GM12875 (cell line): ENCODE measurements at regions not wholly inside any gene's neighbourhood (a gene's known extent, or its start where the extent isn't known, plus 50 kb on each side); places are given as distances from the start of the nearest gene placed in this dataset.
A peak's percentile ranks its signal among the peaks of the same experiment; 100 is the strongest.
"Not testable (repeated sequence)": the region's sequence is repeated elsewhere in the genome, so short reads cannot be mapped to it uniquely, and the experiment has no call there.

ENCODE experiments used
- H3K4me3 ChIP-seq: one replicate; pipeline ENCODE4 v1.5.1; 2011; ENCODE audit warnings: low read depth, low read length, control low read depth

- not testable (repeated sequence) for H3K4me3 ChIP-seq
These were observed 54.7 kb downstream of the PROP1 start for GRCh38 chr5:177941386-177941785.

- H3K4me3 ChIP-seq: not testable (repeated sequence)
These were observed 56.5 kb downstream of the PROP1 start for GRCh38 chr5:177939246-177940171.

- not testable (repeated sequence) for H3K4me3 ChIP-seq
These were observed 57.3 kb downstream of the PROP1 start for GRCh38 chr5:177938767-177939166.

- not testable (repeated sequence) for H3K4me3 ChIP-seq
These were observed 61.8 kb downstream of the PROP1 start for GRCh38 chr5:177934233-177934632.

GRCh38 chr5:177930269-177931022, 65.6 kb downstream of the PROP1 start:
- H3K4me3 ChIP-seq: not testable (repeated sequence)

GRCh38 chr5:177929618-177930017, 66.4 kb downstream of the PROP1 start:
- H3K4me3 ChIP-seq: not testable (repeated sequence)

GRCh38 chr5:177927500-177927899, 68.5 kb downstream of the PROP1 start:
- not testable (repeated sequence) for H3K4me3 ChIP-seq

GRCh38 chr5:177924577-177924976, 71.5 kb downstream of the PROP1 start:
- H3K4me3 ChIP-seq: not testable (repeated sequence)

GRCh38 chr5:177923837-177924236, 72.2 kb downstream of the PROP1 start:
- H3K4me3 ChIP-seq: not testable (repeated sequence)

- not testable (repeated sequence) for H3K4me3 ChIP-seq
These were observed 72.9 kb downstream of the PROP1 start for GRCh38 chr5:177923189-177923588.

GRCh38 chr5:177909261-177909660, 86.8 kb downstream of the PROP1 start:
- H3K4me3 ChIP-seq: not testable (repeated sequence)

- H3K4me3 ChIP-seq: not testable (repeated sequence)
These were observed 93.2 kb downstream of the PROP1 start for GRCh38 chr5:177902806-177903205.

- not testable (repeated sequence) for H3K4me3 ChIP-seq
These were observed 96.0 kb downstream of the PROP1 start for GRCh38 chr5:177900066-177900465.

- H3K4me3 ChIP-seq: not testable (repeated sequence)
These were observed 101.2 kb downstream of the PROP1 start for GRCh38 chr5:177894681-177895453.

GRCh38 chr5:177892357-177892665, 103.7 kb downstream of the PROP1 start:
- not testable (repeated sequence) for H3K4me3 ChIP-seq

- H3K4me3 ChIP-seq: not testable (repeated sequence)
These were observed 104.3 kb downstream of the PROP1 start for GRCh38 chr5:177891547-177892356.

- H3K4me3 ChIP-seq: not testable (repeated sequence)
These were observed 100.6 kb upstream of the FAM153A start for GRCh38 chr5:177883295-177883694.

- peak overlapping the region; percentile 44 for H3K4me3 ChIP-seq
These were observed 93.2 kb upstream of the FAM153A start for GRCh38 chr5:177875900-177876238.

- H3K4me3 ChIP-seq: peak overlapping the region; percentile 44
These were observed 92.6 kb upstream of the FAM153A start for GRCh38 chr5:177875013-177875899.
